ENCODE measurements at regions not wholly inside any gene's neighbourhood (a gene's known extent, or its start where the extent isn't known, plus 50 kb on each side); places are given as distances from the start of the nearest gene placed in this dataset.

DNA sequence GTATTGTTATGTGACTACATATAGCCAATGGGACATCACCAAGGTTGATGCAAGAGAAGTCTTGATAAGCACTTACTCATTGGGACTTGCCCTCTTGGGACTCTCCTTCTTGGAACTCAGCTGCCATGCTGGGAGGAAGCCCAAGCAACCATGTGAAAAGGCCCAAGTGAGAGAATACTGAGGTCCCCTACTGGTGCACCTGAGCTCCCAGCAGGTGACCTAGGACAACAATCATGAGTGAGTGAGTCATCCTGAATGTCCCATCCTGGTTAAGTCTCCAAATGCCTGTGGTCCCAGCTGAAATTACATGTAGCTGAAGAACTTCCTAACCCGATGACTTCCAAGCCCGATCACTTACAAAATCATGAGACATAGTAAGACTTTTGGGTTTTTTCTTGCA is 260.7 kb downstream of the ICE1 start:
- ATAC-seq: no peak
- DNase-seq: no peak
- WGBS, 2 donors: 72 to 85% methylated on average over 2 of the region's 2 CpGs
- no peaks in the 10 kb centered on the region for H3K4me1 ChIP-seq
- H3K27me3 ChIP-seq: no peaks in the 10 kb centered on the region
- intact Hi-C loops (cut with DNase I): no loop called here
- no peak overlapping the region for H3K27ac ChIP-seq
- FAIRE-seq: no peak
- no peaks in the 10 kb centered on the region for H3K36me3 ChIP-seq
- no peak overlapping the region for H3K4me3 ChIP-seq
- TF ChIP-seq CTCF (IDR thresholded peaks at IDR 0.05): no peak
- H3K9me3 ChIP-seq: no peaks in the 10 kb centered on the region

DNA sequence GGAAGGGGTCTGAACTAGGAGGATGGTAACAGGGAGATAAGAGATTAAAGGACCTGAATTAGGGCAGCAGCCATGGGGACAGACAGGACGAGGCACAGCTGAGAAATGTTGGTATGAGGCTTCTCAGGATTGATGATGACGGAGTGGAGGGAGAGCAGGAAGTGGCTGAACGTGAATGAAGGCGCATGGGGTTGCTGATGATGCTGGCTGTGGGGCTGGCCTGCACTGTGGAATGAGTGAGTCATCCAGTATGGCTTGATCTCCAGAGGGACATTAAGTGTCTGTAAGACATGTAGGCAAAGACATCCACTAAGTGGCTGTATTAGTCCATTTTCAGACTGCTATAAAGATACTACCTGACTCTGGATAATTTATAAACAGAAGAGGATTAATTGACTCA is 256.4 kb downstream of the ICE1 start:
- H3K4me1 ChIP-seq: no peaks in the 10 kb centered on the region
- no peak overlapping the region for H3K27ac ChIP-seq
- intact Hi-C loops (cut with DNase I): no loop called here
- H3K36me3 ChIP-seq: no peaks in the 10 kb centered on the region
- TF ChIP-seq CTCF (IDR thresholded peaks at IDR 0.05): no peak
- DNase-seq (no peak), ATAC-seq (peak in 3 of 4 donors; percentile 16 to 57 (median 38)), FAIRE-seq (no peak)
- WGBS, 2 donors: 46 to 53% methylated on average over 4 of the region's 4 CpGs
- no peaks in the 10 kb centered on the region for H3K9me3 ChIP-seq
- H3K27me3 ChIP-seq: no peaks in the 10 kb centered on the region
- no peak overlapping the region for H3K4me3 ChIP-seq

DNA sequence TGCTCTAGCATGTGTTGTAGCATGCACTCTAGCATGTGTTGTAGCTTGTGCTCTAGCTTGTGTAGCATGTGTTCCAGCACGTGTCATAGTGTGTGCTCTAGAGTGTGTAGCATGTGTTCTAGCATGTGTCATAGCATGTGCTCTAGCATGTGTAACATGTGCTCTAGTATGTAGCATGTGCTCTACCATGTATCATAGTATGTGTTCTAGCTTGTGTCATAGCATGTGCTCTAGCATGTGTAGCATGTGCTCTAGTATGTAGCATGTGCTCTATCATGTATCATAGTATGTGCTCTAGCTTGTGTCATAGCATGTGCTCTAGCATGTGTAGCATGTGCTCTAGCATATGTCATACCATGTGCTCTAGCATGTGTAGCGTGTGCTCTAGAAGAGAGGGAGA is 255.3 kb downstream of the ICE1 start:
- Histone ChIP-seq H3K4me3 (no peak overlapping the region), H3K27ac (no peak overlapping the region), H3K36me3 (no peaks in the 10 kb centered on the region), H3K9me3 (no peaks in the 10 kb centered on the region), H3K27me3 (no peaks in the 10 kb centered on the region), H3K4me1 (no peaks in the 10 kb centered on the region)
- intact Hi-C loops (cut with DNase I): no loop called here
- DNase-seq (no peak), FAIRE-seq (no peak), ATAC-seq (no peak)
- 58 to 89% methylated on average over 2 of the region's 2 CpGs for WGBS, 2 donors
- TF ChIP-seq CTCF (IDR thresholded peaks at IDR 0.05): no peak

DNA sequence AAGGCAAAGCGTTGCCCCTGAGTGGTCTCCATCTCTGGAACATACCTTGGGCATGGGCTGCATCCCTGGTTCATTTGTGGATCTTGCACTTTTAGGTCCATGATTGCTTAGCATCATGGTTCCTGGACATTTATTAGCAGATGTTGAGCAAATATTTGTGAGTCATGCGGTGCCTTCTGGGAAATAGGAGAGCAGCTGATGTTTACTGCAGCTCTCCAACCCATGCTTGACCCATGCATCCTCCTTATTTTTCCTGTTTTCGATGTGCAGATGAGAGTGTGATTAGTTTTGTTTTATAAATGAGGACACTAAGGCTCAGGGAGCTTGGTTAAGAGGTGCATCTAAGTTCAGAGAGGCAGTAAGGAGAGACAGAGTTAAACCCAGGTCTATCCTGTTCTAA is 253.7 kb downstream of the ICE1 start:
- DNase-seq (no peak), ATAC-seq (peak in 1 of 4 donors; percentile 14), FAIRE-seq (no peak)
- Histone ChIP-seq H3K27ac (no peak overlapping the region), H3K9me3 (no peaks in the 10 kb centered on the region), H3K4me3 (no peak overlapping the region), H3K4me1 (no peaks in the 10 kb centered on the region), H3K36me3 (no peaks in the 10 kb centered on the region), H3K27me3 (no peaks in the 10 kb centered on the region)
- intact Hi-C loops (cut with DNase I): no loop called here
- WGBS, 2 donors: 50 to 61% methylated on average over 3 of the region's 3 CpGs
- no peak for TF ChIP-seq CTCF (IDR thresholded peaks at IDR 0.05)

DNA sequence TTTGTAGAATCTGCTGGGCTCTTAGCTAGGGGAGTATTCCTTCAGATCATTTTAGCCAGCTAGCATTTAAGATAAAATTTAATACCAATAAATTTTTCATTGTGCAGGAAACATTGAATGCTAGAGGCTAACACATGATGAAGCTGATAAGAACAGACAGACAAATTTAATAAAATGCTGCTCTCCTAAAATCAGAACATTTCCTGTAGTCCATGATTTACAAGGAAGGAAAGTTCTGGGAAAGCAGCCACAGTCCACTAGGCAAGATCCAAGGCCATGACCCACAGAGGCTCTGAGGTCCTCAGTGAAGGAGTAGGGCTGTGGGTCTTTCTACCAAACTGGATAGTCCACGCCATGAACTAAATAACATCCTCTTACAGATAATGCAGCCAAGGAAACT is 253.0 kb downstream of the ICE1 start:
- no peaks in the 10 kb centered on the region for H3K27me3 ChIP-seq
- ATAC-seq (no peak), FAIRE-seq (no peak), DNase-seq (no peak)
- H3K36me3 ChIP-seq: no peaks in the 10 kb centered on the region
- WGBS, 2 donors: 43 to 77% methylated on average over 1 of the region's 1 CpG
- no peaks in the 10 kb centered on the region for H3K9me3 ChIP-seq
- intact Hi-C loops (cut with DNase I): no loop called here
- no peak for TF ChIP-seq CTCF (IDR thresholded peaks at IDR 0.05)
- H3K4me1 ChIP-seq: no peaks in the 10 kb centered on the region
- no peak overlapping the region for H3K27ac ChIP-seq
- no peak overlapping the region for H3K4me3 ChIP-seq
